GM12878 (cell line): ENCODE measurements at regions not wholly inside any gene's neighbourhood (a gene's known extent, or its start where the extent isn't known, plus 50 kb on each side); places are given as distances from the start of the nearest gene placed in this dataset.

ENCODE experiments used
- CEBPB ChIP-seq, 2 experiments: fragments of 150-350 bp in 1 of 2; IDR thresholded peaks; 2 replicates each; pipeline ENCODE4 v1.6.1; 2012 to 2014; ENCODE audit warnings: low read depth in 2 of 2, low read length in 2 of 2, borderline replicate concordance in 1 of 2, inconsistent platforms in 1 of 2
- ESRRA ChIP-seq: IDR thresholded peaks from 2 replicates; pipeline ENCODE4 v1.6.1; 2012; ENCODE audit warnings: mild to moderate bottlenecking, low read length, improper control_type of control experiment
- NFYB ChIP-seq: IDR thresholded peaks from 2 replicates; pipeline ENCODE4 v1.6.1; 2011; ENCODE audit warnings: low read depth, mild to moderate bottlenecking, low read length, improper control_type of control experiment, moderate library complexity; ENCODE audit not compliant: insufficient read depth
- NRF1 ChIP-seq: conservative IDR thresholded peaks from 2 replicates; pipeline ENCODE4 v1.6.1; 2011; ENCODE audit warnings: mild to moderate bottlenecking, low read depth, low read length, improper control_type of control experiment
- PML ChIP-seq: IDR thresholded peaks from 2 replicates; pipeline ENCODE4 v1.6.1; 2012; ENCODE audit warnings: low read length, inconsistent platforms
- POLR2A ChIP-seq: IDR thresholded peaks from 2 replicates; pipeline ENCODE4 v1.6.1; 2011; ENCODE audit warnings: low read depth, mild to moderate bottlenecking, low read length
- RCOR1 ChIP-seq: conservative IDR thresholded peaks from 2 replicates; pipeline ENCODE4 v1.6.1; 2012; ENCODE audit warnings: low read depth, low read length, improper control_type of control experiment
- SIN3A ChIP-seq: IDR thresholded peaks from 2 replicates; pipeline ENCODE4 v1.6.1; 2012; ENCODE audit warnings: low read depth, low read length, improper control_type of control experiment
- TCF7 ChIP-seq: IDR thresholded peaks from 2 replicates; pipeline ENCODE4 v1.6.1; 2014; ENCODE audit warnings: antibody characterized with exemption, borderline replicate concordance
- ZSCAN29 ChIP-seq: fragments of 450-650 bp; IDR thresholded peaks from 2 replicates; pipeline ENCODE4 v1.6.1; 2017; ENCODE audit warnings: mild to moderate bottlenecking, moderate library complexity
- TF ChIP-seq, protein P1 (sequence below): fragments of 450-650 bp; IDR thresholded peaks from 2 replicates; pipeline ENCODE4 v1.6.1; 2016; ENCODE audit warnings: mild to moderate bottlenecking, moderate library complexity, borderline replicate concordance
- TF ChIP-seq, protein P2 (sequence below): fragments of 450-650 bp; IDR thresholded peaks from 2 replicates; pipeline ENCODE4 v1.6.1; 2017; ENCODE audit warnings: low read depth, mild to moderate bottlenecking, moderate library complexity

DNA sequence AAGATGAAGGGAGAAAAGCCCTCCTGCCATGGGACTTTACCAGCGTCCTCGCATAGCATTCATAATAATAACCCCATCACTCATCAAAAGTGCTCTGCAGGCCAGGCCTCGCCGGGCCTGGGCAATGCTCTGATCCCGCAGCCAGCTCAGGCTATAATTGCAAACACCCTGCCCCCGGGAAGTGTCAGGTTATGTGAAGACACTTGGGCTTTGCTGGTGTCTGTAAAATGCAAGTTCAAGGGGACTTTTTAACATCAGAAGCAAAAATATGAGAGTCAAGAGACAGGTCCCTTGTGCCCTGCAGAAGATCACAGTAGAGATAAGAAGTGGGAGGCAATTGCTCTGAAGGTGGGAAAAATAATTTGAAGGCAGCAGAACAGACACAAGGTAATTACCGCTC, 381.0 kb downstream of the MAFB start (continued):
- no peak for TF ChIP-seq PML
- TF ChIP-seq, protein P1, sequence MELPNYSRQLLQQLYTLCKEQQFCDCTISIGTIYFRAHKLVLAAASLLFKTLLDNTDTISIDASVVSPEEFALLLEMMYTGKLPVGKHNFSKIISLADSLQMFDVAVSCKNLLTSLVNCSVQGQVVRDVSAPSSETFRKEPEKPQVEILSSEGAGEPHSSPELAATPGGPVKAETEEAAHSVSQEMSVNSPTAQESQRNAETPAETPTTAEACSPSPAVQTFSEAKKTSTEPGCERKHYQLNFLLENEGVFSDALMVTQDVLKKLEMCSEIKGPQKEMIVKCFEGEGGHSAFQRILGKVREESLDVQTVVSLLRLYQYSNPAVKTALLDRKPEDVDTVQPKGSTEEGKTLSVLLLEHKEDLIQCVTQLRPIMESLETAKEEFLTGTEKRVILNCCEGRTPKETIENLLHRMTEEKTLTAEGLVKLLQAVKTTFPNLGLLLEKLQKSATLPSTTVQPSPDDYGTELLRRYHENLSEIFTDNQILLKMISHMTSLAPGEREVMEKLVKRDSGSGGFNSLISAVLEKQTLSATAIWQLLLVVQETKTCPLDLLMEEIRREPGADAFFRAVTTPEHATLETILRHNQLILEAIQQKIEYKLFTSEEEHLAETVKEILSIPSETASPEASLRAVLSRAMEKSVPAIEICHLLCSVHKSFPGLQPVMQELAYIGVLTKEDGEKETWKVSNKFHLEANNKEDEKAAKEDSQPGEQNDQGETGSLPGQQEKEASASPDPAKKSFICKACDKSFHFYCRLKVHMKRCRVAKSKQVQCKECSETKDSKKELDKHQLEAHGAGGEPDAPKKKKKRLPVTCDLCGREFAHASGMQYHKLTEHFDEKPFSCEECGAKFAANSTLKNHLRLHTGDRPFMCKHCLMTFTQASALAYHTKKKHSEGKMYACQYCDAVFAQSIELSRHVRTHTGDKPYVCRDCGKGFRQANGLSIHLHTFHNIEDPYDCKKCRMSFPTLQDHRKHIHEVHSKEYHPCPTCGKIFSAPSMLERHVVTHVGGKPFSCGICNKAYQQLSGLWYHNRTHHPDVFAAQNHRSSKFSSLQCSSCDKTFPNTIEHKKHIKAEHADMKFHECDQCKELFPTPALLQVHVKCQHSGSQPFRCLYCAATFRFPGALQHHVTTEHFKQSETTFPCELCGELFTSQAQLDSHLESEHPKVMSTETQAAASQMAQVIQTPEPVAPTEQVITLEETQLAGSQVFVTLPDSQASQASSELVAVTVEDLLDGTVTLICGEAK, result no peak
- no peak for TF ChIP-seq POLR2A
- no peak for TF ChIP-seq NFYB
- no peak for TF ChIP-seq CEBPB (IDR thresholded peaks at IDR 0.05; ENCODE audit: borderline replicate concordance in 1 of 2, low read depth in 2 of 2, low read length in 2 of 2)
- no peak for TF ChIP-seq ZSCAN29
- TF ChIP-seq NRF1, result no peak
- TF ChIP-seq RCOR1, result no peak
- no peak for TF ChIP-seq ESRRA
- no peak for TF ChIP-seq TCF7
- no peak for TF ChIP-seq SIN3A
- TF ChIP-seq, protein P2, sequence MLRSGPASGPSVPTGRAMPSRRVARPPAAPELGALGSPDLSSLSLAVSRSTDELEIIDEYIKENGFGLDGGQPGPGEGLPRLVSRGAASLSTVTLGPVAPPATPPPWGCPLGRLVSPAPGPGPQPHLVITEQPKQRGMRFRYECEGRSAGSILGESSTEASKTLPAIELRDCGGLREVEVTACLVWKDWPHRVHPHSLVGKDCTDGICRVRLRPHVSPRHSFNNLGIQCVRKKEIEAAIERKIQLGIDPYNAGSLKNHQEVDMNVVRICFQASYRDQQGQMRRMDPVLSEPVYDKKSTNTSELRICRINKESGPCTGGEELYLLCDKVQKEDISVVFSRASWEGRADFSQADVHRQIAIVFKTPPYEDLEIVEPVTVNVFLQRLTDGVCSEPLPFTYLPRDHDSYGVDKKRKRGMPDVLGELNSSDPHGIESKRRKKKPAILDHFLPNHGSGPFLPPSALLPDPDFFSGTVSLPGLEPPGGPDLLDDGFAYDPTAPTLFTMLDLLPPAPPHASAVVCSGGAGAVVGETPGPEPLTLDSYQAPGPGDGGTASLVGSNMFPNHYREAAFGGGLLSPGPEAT, result no peak
